K562 (cell line): ENCODE measurements at regions not wholly inside any gene's neighbourhood (a gene's known extent, or its start where the extent isn't known, plus 50 kb on each side); places are given as distances from the start of the nearest gene placed in this dataset.
A peak's percentile ranks its signal among the peaks of the same experiment; 100 is the strongest.

Experiments used
- ATAC-seq: fragments of 200-7000 bp; cut with Tn5 transposase; 3 replicates; pipeline ENCODE4 v1.9.1; 2020; ENCODE audit warnings: moderate library complexity
- BruUV-seq: library from RNA; stranded (reverse); fragments of 400-500 nt; replicated peaks from 2 replicates; lab custom pipeline; 2021; lab: Mats Ljungman, UMichigan
- CTCF ChIA-PET: fragments of 300-600 bp; formaldehyde crosslinking; extraction: SDS; loops from one replicate; lab custom pipeline; 2021; ENCODE audit warnings: low intra/inter-chr PET ratio; lab: Yijun Ruan, JAX
- POLR2A ChIA-PET: fragments of 300-600, 350-650 bp; sonication (Branson Sonifier 250); formaldehyde crosslinking; extraction: SDS; loops from one replicate; lab custom pipeline; 2021; ENCODE audit warnings: antibody characterized with exemption, inconsistent platforms; lab: Yijun Ruan, JAX
- DNase-seq, 4 experiments: peaks; one replicate each; pipeline versions ENCODE4 v3.0.0 to v3.0.0-alpha.2; 2011 to 2018; ENCODE audit warnings: low spot score in 3 of 4, mixed read lengths in 3 of 4; ENCODE audit errors: extremely low read depth in 1 of 4
- FAIRE-seq: peaks from 2 replicates; lab custom pipeline; 2011; peaks lifted over from hg19 to GRCh38; lab: Jason Lieb, UNC
- H2AFZ ChIP-seq: 2 replicates; pipeline ENCODE4 v1.6.0; 2011; ENCODE audit warnings: low read depth, low read length, control low read depth, inconsistent platforms
- H3K27ac ChIP-seq: fragments of 200-600 bp; 3 replicates; pipeline ENCODE4 v1.8.0; 2011; ENCODE audit warnings: low read depth, mild to moderate bottlenecking, control low read depth, inconsistent platforms, low read length, moderate library complexity, mixed read lengths; ENCODE audit errors: extremely low read depth
- H3K27me3 ChIP-seq, 2 experiments: fragments of 300-600 bp in 1 of 2; 2 replicates in 1 of 2; 3 replicates in 1 of 2; pipeline versions ENCODE4 v1.6.0 to v1.8.0; 2011; ENCODE audit warnings: inconsistent platforms in 2 of 2, low read length in 2 of 2, mild to moderate bottlenecking in 1 of 2, mixed read lengths in 1 of 2, moderate library complexity in 1 of 2; ENCODE audit not compliant: control insufficient read depth in 2 of 2, insufficient read depth in 2 of 2
- H3K36me3 ChIP-seq: fragments of 300-600 bp; 3 replicates; pipeline ENCODE4 v1.8.0; 2011; ENCODE audit warnings: mild to moderate bottlenecking, low read length, inconsistent platforms; ENCODE audit not compliant: control insufficient read depth, insufficient read depth
- H3K4me1 ChIP-seq, 2 experiments: fragments of 200-600 bp in 1 of 2; replicated peaks in 1 of 2; 2 replicates in 1 of 2; 3 replicates in 1 of 2; pipeline versions ENCODE4 v1.5.1 to v1.8.0; 2011; ENCODE audit warnings: inconsistent platforms in 2 of 2, low read length in 2 of 2, mild to moderate bottlenecking in 1 of 2, mixed read lengths in 1 of 2, moderate library complexity in 1 of 2; ENCODE audit not compliant: control insufficient read depth in 2 of 2, insufficient read depth in 2 of 2
- H3K4me2 ChIP-seq: 2 replicates; pipeline ENCODE4 v1.6.1; 2011; ENCODE audit warnings: low read length, control low read depth, inconsistent platforms, mixed read lengths; ENCODE audit not compliant: insufficient read depth
- H3K4me3 ChIP-seq: fragments of 200-600 bp; sonication (generic), shearing (Covaris generic); 2 replicates; pipeline ENCODE4 v1.5.1; 2016; ENCODE audit warnings: control low read depth, inconsistent platforms
- H3K79me2 ChIP-seq: fragments of 200-600 bp; 3 replicates; pipeline ENCODE4 v1.8.0; 2011; ENCODE audit warnings: low read length, inconsistent platforms; ENCODE audit not compliant: control insufficient read depth, insufficient read depth
- H3K9ac ChIP-seq, 2 experiments: 2 replicates each; pipeline versions ENCODE4 v1.6.0 to v1.6.1; 2011; ENCODE audit warnings: low read depth in 2 of 2, low read length in 2 of 2, control low read depth in 1 of 2, inconsistent platforms in 1 of 2, mild to moderate bottlenecking in 1 of 2, mixed read lengths in 1 of 2; ENCODE audit not compliant: insufficient read depth in 1 of 2
- H3K9me1 ChIP-seq: one replicate; pipeline ENCODE4 v1.6.0; 2011; ENCODE audit warnings: inconsistent platforms, mild to moderate bottlenecking, low read length, moderate library complexity; ENCODE audit not compliant: control insufficient read depth, insufficient read depth
- H3K9me3 ChIP-seq: replicated peaks from 2 replicates; pipeline ENCODE4 v1.5.1; 2011; ENCODE audit warnings: low read depth, low read length, inconsistent platforms; ENCODE audit not compliant: control insufficient read depth, insufficient read depth
- H4K20me1 ChIP-seq: replicated peaks from 2 replicates; pipeline ENCODE4 v1.6.1; 2011; ENCODE audit warnings: low read length, inconsistent platforms, mixed read lengths; ENCODE audit not compliant: control insufficient read depth, insufficient read depth
- HBP1 ChIP-seq: fragments of 450-650 bp; formaldehyde crosslinking; IDR thresholded peaks from 2 replicates; pipeline ENCODE4 v1.4.0; 2022; ENCODE audit warnings: missing genetic modification characterization
- HMBOX1 ChIP-seq: sonication (generic); IDR thresholded peaks from 2 replicates; pipeline ENCODE4 v1.6.1; 2016
- IRF9 ChIP-seq: fragments of 450-650 bp; IDR thresholded peaks from 2 replicates; pipeline ENCODE4 v1.6.1; 2016; ENCODE audit warnings: missing biosample characterization, missing genetic modification characterization
- KAT7 ChIP-seq: sonication (generic); formaldehyde crosslinking; IDR thresholded peaks from 2 replicates; pipeline ENCODE4 v1.8.0; 2022; ENCODE audit warnings: missing genetic modification reagents, mild to moderate bottlenecking, borderline replicate concordance
- RBM25 ChIP-seq: fragments of 200-400 bp; formaldehyde crosslinking; IDR thresholded peaks from 2 replicates; pipeline ENCODE4 v1.6.1; 2018; ENCODE audit warnings: low read length, low read depth, moderate library complexity; ENCODE audit not compliant: severe bottlenecking
- RFX1 ChIP-seq: fragments of 450-650 bp; IDR thresholded peaks from 2 replicates; pipeline ENCODE4 v1.6.1; 2016; ENCODE audit warnings: mild to moderate bottlenecking, moderate library complexity
- SAP30 ChIP-seq: fragments of 200-600 bp; sonication (generic); IDR thresholded peaks from 2 replicates; pipeline ENCODE4 v1.6.1; 2012; ENCODE audit warnings: borderline replicate concordance, low read depth, mild to moderate bottlenecking, moderate library complexity, low read length, control low read depth, inconsistent platforms; ENCODE audit not compliant: insufficient read depth, poor library complexity, severe bottlenecking
- TBL1XR1 ChIP-seq, 2 experiments: IDR thresholded peaks; 2 replicates each; pipeline ENCODE4 v1.6.1; 2012; ENCODE audit warnings: improper control_type of control experiment in 2 of 2, low read length in 2 of 2, mild to moderate bottlenecking in 1 of 2
- TCF7L2 ChIP-seq: fragments of 150-350 bp; IDR thresholded peaks from 2 replicates; pipeline ENCODE4 v1.6.1; 2016; ENCODE audit warnings: low read depth, mild to moderate bottlenecking, low read length, moderate library complexity
- TEAD2 ChIP-seq: fragments of 450-650 bp; IDR thresholded peaks from 2 replicates; pipeline ENCODE4 v1.6.1; 2016; ENCODE audit warnings: missing genetic modification characterization, control low read depth, missing compliant biosample characterization
- XRCC3 ChIP-seq: fragments of 450-650 bp; IDR thresholded peaks from 2 replicates; pipeline ENCODE4 v1.6.1; 2017; ENCODE audit warnings: mild to moderate bottlenecking, moderate library complexity
- ZNF197 ChIP-seq: fragments of 200-800 bp; sonication (Bioruptor generic); IDR thresholded peaks from 2 replicates; pipeline ENCODE4 v1.6.1; 2016; ENCODE audit warnings: low read depth, missing genetic modification characterization, missing compliant biosample characterization
- ZNF695 ChIP-seq: fragments of 450-650 bp; formaldehyde crosslinking; IDR thresholded peaks from 2 replicates; pipeline ENCODE4 v1.4.0; 2020; ENCODE audit warnings: mild to moderate bottlenecking, moderate library complexity
- WGBS: fragments of 100-300 bp; shearing (Covaris generic); methylation state at CpG from one replicate; pipeline ENCODE4 v1.1.6; 2016; ENCODE audit warnings: low coverage, mixed read lengths; ENCODE audit not compliant: insufficient coverage; ENCODE audit errors: missing lambda C conversion rate; 5-methylcytosine and 5-hydroxymethylcytosine counted together
- in situ Hi-C: fragments of 300-500 bp; cut with MboI; formaldehyde crosslinking; loops from 4 replicates; pipeline ENCODE4 v1.15.0; 2018; ENCODE audit warnings: inconsistent platforms, mixed read lengths
- intact Hi-C: fragments of 100-400 bp; cut with micrococcal nuclease; formaldehyde crosslinking; loops from 2 replicates; pipeline ENCODE4 v1.14.2; 2022

- WGBS = 4% methylated on average over 7 of the region's 7 CpGs
- H3K4me1 ChIP-seq = peaks cover 0 to 28% of the 10 kb centered on the region in 2 experiments; a peak in 3 of 5 replicates
- H3K27me3 ChIP-seq = peaks cover 2 to 25% of the 10 kb centered on the region in 2 experiments; a peak in 3 of 5 replicates
- no peaks in the 10 kb centered on the region for H3K9me3 ChIP-seq
- no peaks in the 10 kb centered on the region for H4K20me1 ChIP-seq
- ChIA-PET CTCF (no interaction called here), POLR2A (no interaction called here)
- no peak overlapping the region for H3K4me2 ChIP-seq
- no peak for DNase-seq
- no peak overlapping the region for H3K4me3 ChIP-seq
- intact Hi-C loops = no loop called here
- H3K27ac ChIP-seq = no peak overlapping the region
- in situ Hi-C loops = loop anchor here (5.0 to 10.0 kb wide), 2 partner anchors 255 to 407 kb away; no protein-coding TSS in a partner anchor
- H2AFZ ChIP-seq = no peak overlapping the region
- peak; percentile 84 for TF ChIP-seq RBM25
- no peak for TF ChIP-seq HBP1
- H3K36me3 ChIP-seq = no peaks in the 10 kb centered on the region
- H3K9me1 ChIP-seq = no peaks in the 10 kb centered on the region
- no peak for FAIRE-seq
- no peak overlapping the region for H3K9ac ChIP-seq
- no peak for ATAC-seq
- BruUV-seq = no TSS peak
- no peaks in the 10 kb centered on the region for H3K79me2 ChIP-seq
Measured at GRCh38 chr20:57087705-57088104, 178.7 kb downstream of the BMP7 start.

- Histone ChIP-seq H3K9me3 (no peaks in the 10 kb centered on the region), H3K79me2 (no peaks in the 10 kb centered on the region), H3K4me2 (no peak overlapping the region), H3K27me3 (peaks cover 2 to 26% of the 10 kb centered on the region in 2 experiments; a peak in 4 of 5 replicates), H3K27ac (no peak overlapping the region), H3K9ac (no peak overlapping the region), H3K36me3 (no peaks in the 10 kb centered on the region), H3K9me1 (no peaks in the 10 kb centered on the region), H3K4me3 (no peak overlapping the region), H4K20me1 (no peaks in the 10 kb centered on the region), H2AFZ (no peak overlapping the region), H3K4me1 (peaks cover 0 to 32% of the 10 kb centered on the region in 2 experiments; a peak in 3 of 5 replicates)
- CTCF ChIA-PET = interaction anchor here (4.5 kb wide), 1 partner anchor 257 kb away, joined by 55 read pairs; no protein-coding TSS in a partner anchor
- intact Hi-C loops (no loop called here), in situ Hi-C loops (loop anchor here (5.0 to 10.0 kb wide), 2 partner anchors 254 to 406 kb away; no protein-coding TSS in a partner anchor)
- 0% methylated on average over 6 of the region's 6 CpGs for WGBS
- ATAC-seq = no peak
- POLR2A ChIA-PET = interaction anchor here (0.7 kb wide), 1 partner anchor 484 kb away, joined by 3 read pairs; no protein-coding TSS in a partner anchor
- DNase-seq = no peak
- BruUV-seq = no TSS peak
- no peak for FAIRE-seq
- TF ChIP-seq TBL1XR1 (IDR thresholded peaks at IDR 0.05; ENCODE audit: low read length in 2 of 2) = no peak
- TF ChIP-seq RFX1 = no peak
- TF ChIP-seq IRF9 (tag) = no peak
- TF ChIP-seq HMBOX1 = no peak
- no peak for TF ChIP-seq XRCC3
- no peak for TF ChIP-seq SAP30
- TF ChIP-seq TCF7L2 = no peak
- no peak for TF ChIP-seq KAT7 (CRISPR knock-in tag)
- TF ChIP-seq ZNF197 (CRISPR knock-in tag) = no peak
- no peak for TF ChIP-seq TEAD2 (tag)
- no peak for TF ChIP-seq ZNF695 (CRISPR knock-in tag)
Measured at GRCh38 chr20:57088436-57088835, 178.0 kb downstream of the BMP7 start.
